Tibial artery (tissue), 4 donors: ENCODE measurements at regions not wholly inside any gene's neighbourhood (a gene's known extent, or its start where the extent isn't known, plus 50 kb on each side); places are given as distances from the start of the nearest gene placed in this dataset.

Source experiments
- DNase-seq, 2 donors: peaks; one replicate each; pipeline ENCODE4 v3.0.0-alpha.2; 2019
- H3K27ac ChIP-seq, 2 donors: fragments of 200-600 bp; sonication (generic) in 1 of 2; 1 replicate in 1 of 2; 2 replicates in 1 of 2; pipeline ENCODE4 v1.5.1; 2018 to 2019; ENCODE audit warnings: mild to moderate bottlenecking in 1 of 2
- H3K27me3 ChIP-seq, 2 donors: fragments of 200-600 bp; sonication (generic) in 1 of 2; one replicate each; pipeline versions ENCODE4 v1.5.1 to v1.6.0; 2016 to 2019
- H3K36me3 ChIP-seq, 3 donors: fragments of 200-600 bp; sonication (generic) in 2 of 3; one replicate each; pipeline ENCODE4 v1.5.1; 2016 to 2019; ENCODE audit warnings: mild to moderate bottlenecking in 2 of 3
- H3K4me1 ChIP-seq, 4 donors: fragments of 200-600 bp; sonication (generic) in 2 of 4; 1 replicate in 3 of 4; 2 replicates in 1 of 4; pipeline ENCODE4 v1.5.1; 2016 to 2019
- H3K4me3 ChIP-seq, 2 donors: fragments of 200-600 bp; sonication (generic) in 1 of 2; 1 replicate in 1 of 2; 2 replicates in 1 of 2; pipeline ENCODE4 v1.5.1; 2018 to 2019; ENCODE audit warnings: mild to moderate bottlenecking in 2 of 2
- H3K9me3 ChIP-seq, 3 donors: fragments of 200-600 bp; sonication (generic) in 1 of 3; one replicate each; pipeline ENCODE4 v1.5.1; 2016 to 2019
- CTCF ChIP-seq, 2 experiments: fragments of 200-600 bp in 1 of 2; fragments of 450-650 bp in 1 of 2; IDR thresholded peaks; one replicate each; pipeline ENCODE4 v1.5.1; 2017 to 2019; ENCODE audit warnings: antibody characterized with exemption in 2 of 2, mild to moderate bottlenecking in 1 of 2, moderate library complexity in 1 of 2
- intact Hi-C: fragments of 100-400 bp; cut with DNase I; formaldehyde crosslinking; loops from one replicate; pipeline ENCODE4 v1.15.0; 2023; ENCODE audit warnings: low total_unique reads

DNA sequence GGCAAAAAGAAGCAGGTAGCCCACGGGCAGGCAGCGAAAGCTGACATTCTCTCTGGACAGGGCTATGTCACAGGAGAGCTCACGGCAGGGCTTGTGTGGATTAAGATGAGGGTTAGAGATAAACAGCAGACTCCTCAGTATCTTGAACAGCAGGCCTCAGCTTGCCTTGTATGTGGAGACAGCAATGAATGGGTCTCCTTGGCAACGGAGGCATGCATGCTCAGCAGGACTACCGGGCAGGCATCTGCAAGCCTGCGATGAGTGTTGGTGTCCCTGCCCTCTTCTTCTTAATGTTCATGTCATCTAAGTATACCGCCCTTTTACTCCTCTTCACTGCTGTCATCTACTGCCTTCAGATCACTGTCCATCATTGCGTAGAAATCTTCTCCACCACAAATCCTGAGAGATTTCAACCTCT, 81.9 kb upstream of the C1GALT1 start:
- no peaks in the 10 kb centered on the region for H3K36me3 ChIP-seq
- DNase-seq, result no peak
- intact Hi-C loops, result loop anchor here (5.0 kb wide), 1 partner anchor 437 kb away; the partner anchor contains the start of gene COL28A1
- H3K27me3 ChIP-seq, result no peaks in the 10 kb centered on the region
- peaks cover 0 to 13% (median 12%) of the 10 kb centered on the region in 4 donors for H3K4me1 ChIP-seq
- no peak overlapping the region for H3K27ac ChIP-seq
- H3K4me3 ChIP-seq, result no peak overlapping the region
- H3K9me3 ChIP-seq, result no peaks in the 10 kb centered on the region
- TF ChIP-seq CTCF (IDR thresholded peaks at IDR 0.05), result no peak

GRCh38 chr7:7102906-7103305, 79.4 kb upstream of the C1GALT1 start:
- no peak overlapping the region for H3K27ac ChIP-seq
- H3K36me3 ChIP-seq, result no peaks in the 10 kb centered on the region
- no peaks in the 10 kb centered on the region for H3K9me3 ChIP-seq
- no peak for DNase-seq
- peaks cover 0 to 13% (median 12%) of the 10 kb centered on the region in 4 donors for H3K4me1 ChIP-seq
- TF ChIP-seq CTCF (IDR thresholded peaks at IDR 0.05), result no peak
- H3K27me3 ChIP-seq, result no peaks in the 10 kb centered on the region
- peak overlapping the region in 1 of 2 donors; percentile 13 for H3K4me3 ChIP-seq
- intact Hi-C loops, result loop anchor here (5.0 kb wide), 1 partner anchor 434 kb away; the partner anchor contains the start of gene COL28A1

DNA sequence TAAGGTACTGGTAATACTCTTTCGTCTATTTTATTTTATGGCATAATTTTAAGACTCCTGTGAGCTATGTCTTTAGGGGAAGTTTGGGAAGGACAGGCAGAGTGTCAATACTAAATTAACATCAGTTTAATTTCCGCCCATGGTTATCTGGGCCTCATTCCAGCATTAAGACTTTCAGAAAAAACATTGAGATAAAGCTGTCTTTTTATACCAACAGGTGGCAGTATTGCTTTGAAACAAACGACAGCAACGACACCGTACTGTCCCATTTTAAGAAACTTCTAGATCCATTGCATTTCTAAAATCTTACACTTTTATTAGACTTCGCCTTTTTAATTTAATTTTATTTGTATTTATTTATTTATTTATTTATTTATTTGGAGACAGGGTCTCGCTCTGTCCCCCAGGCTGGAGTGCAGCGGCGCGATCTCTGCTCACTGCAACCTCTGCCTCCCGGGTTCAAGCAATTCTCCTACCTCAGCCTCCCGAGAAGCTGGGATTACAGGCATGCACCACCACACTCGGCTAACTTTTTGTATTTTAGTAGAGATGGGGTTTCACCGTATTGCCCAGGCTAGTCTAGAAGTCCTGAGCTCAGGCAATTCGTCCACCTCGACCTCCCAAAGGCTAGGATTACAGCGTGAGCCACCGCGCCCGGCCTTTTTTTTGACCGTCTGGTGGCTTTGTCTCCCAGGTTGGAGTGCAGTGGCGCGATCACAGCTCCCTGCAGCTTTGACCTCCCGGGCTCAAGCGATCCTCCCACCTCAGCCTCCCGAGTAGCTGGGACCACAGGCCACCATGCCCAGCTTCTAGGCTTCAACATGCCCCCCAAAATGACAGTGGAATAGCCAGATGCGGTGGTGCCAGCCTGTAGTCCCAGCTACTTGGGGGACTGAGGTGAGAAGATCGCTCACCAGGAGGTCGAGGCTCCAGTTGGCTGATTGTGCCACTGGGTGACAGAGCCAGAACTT, 78.7 kb upstream of the C1GALT1 start:
- no peaks in the 10 kb centered on the region for H3K27me3 ChIP-seq
- TF ChIP-seq CTCF (IDR thresholded peaks at IDR 0.05), result peak; percentile 63 to 69
- H3K4me3 ChIP-seq, result peak overlapping the region in 1 of 2 donors; percentile 13
- H3K36me3 ChIP-seq, result no peaks in the 10 kb centered on the region
- DNase-seq, result no peak
- H3K4me1 ChIP-seq, result peaks cover 0 to 13% (median 12%) of the 10 kb centered on the region in 4 donors
- no peak overlapping the region for H3K27ac ChIP-seq
- no peaks in the 10 kb centered on the region for H3K9me3 ChIP-seq
- intact Hi-C loops, result loop anchor here (5.0 kb wide), 1 partner anchor 434 kb away; the partner anchor contains the start of gene COL28A1

GRCh38 chr7:7104314-7104698, 78.0 kb upstream of the C1GALT1 start:
- Histone ChIP-seq H3K4me3 (no peak overlapping the region), H3K27me3 (no peaks in the 10 kb centered on the region), H3K27ac (no peak overlapping the region), H3K9me3 (no peaks in the 10 kb centered on the region), H3K36me3 (no peaks in the 10 kb centered on the region), H3K4me1 (peaks cover 0 to 10% (median 10%) of the 10 kb centered on the region in 4 donors)
- no peak for TF ChIP-seq CTCF (IDR thresholded peaks at IDR 0.05)
- intact Hi-C loops, result loop anchor here (5.0 kb wide), 1 partner anchor 433 kb away; the partner anchor contains the start of gene COL28A1
- DNase-seq, result no peak

GRCh38 chr7:7104971-7105370, 77.4 kb upstream of the C1GALT1 start:
- no peak for DNase-seq
- intact Hi-C loops, result loop anchor here (5.0 kb wide), 1 partner anchor 432 kb away; the partner anchor contains the start of gene COL28A1
- Histone ChIP-seq H3K36me3 (no peaks in the 10 kb centered on the region), H3K4me1 (peaks cover 0 to 4% (median 3%) of the 10 kb centered on the region in 4 donors), H3K27me3 (no peaks in the 10 kb centered on the region), H3K9me3 (no peaks in the 10 kb centered on the region), H3K27ac (no peak overlapping the region), H3K4me3 (no peak overlapping the region)
- no peak for TF ChIP-seq CTCF (IDR thresholded peaks at IDR 0.05)
